Uterus (tissue), 2 donors: ENCODE measurements at regions not wholly inside any gene's neighbourhood (a gene's known extent, or its start where the extent isn't known, plus 50 kb on each side); places are given as distances from the start of the nearest gene placed in this dataset.
"Not testable (repeated sequence)": the region's sequence is repeated elsewhere in the genome, so short reads cannot be mapped to it uniquely, and the experiment has no call there.

Experiments
- CTCF ChIP-seq, 4 experiments: fragments of 200-600 bp in 2 of 4; fragments of 450-650 bp in 2 of 4; sonication (generic) in 2 of 4; IDR thresholded peaks; one replicate each; pipeline ENCODE4 v1.5.1; 2016 to 2019; ENCODE audit warnings: antibody characterized with exemption in 4 of 4, mild to moderate bottlenecking in 2 of 4, moderate library complexity in 1 of 4
- POLR2A ChIP-seq, 2 donors: fragments of 450-650 bp; IDR thresholded peaks; one replicate each; pipeline ENCODE4 v1.6.1; 2016; ENCODE audit warnings: antibody characterized with exemption in 2 of 2, mild to moderate bottlenecking in 1 of 2, moderate library complexity in 1 of 2

GRCh38 chr2:87639801-87640440 lies 108.0 kb upstream of the PLGLB2 start:
- TF ChIP-seq CTCF, POLR2A (IDR thresholded peaks at IDR 0.05): not testable (repeated sequence)
